Astrocyte (in vitro differentiated cells and primary cell): ENCODE measurements at regions not wholly inside any gene's neighbourhood (a gene's known extent, or its start where the extent isn't known, plus 50 kb on each side); places are given as distances from the start of the nearest gene placed in this dataset.

Source experiments
- EZH2 ChIP-seq: IDR thresholded peaks from 2 replicates; pipeline ENCODE4 v1.6.1; 2012; ENCODE audit warnings: mild to moderate bottlenecking, low read length, inconsistent platforms; ENCODE audit not compliant: insufficient read depth
- TF ChIP-seq, protein P1 (sequence below): IDR thresholded peaks from 2 replicates; pipeline ENCODE4 v1.5.1; 2011; ENCODE audit warnings: low read depth, mild to moderate bottlenecking, inconsistent platforms, low read length, moderate library complexity; ENCODE audit not compliant: insufficient read depth

DNA sequence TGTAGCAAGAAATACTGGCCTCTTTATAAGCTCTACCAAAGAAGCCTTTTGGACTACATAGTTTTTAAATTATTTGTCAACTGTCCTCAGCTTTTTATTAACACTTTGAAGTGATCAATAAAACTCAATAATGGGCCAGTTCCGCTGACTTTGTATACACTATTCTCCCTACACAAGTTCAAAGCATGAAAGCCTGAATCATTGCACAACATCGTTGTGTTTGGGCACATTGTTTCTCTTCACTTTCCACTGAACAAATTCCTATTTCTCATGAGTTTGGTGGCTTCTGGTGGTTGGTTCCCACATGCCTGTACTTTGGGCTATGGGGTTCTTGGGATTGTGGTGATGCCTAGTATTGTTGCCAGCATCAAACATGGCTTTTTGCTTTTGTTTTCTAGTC lies 561.8 kb upstream of the LRRN3 start:
- TF ChIP-seq, protein P1, sequence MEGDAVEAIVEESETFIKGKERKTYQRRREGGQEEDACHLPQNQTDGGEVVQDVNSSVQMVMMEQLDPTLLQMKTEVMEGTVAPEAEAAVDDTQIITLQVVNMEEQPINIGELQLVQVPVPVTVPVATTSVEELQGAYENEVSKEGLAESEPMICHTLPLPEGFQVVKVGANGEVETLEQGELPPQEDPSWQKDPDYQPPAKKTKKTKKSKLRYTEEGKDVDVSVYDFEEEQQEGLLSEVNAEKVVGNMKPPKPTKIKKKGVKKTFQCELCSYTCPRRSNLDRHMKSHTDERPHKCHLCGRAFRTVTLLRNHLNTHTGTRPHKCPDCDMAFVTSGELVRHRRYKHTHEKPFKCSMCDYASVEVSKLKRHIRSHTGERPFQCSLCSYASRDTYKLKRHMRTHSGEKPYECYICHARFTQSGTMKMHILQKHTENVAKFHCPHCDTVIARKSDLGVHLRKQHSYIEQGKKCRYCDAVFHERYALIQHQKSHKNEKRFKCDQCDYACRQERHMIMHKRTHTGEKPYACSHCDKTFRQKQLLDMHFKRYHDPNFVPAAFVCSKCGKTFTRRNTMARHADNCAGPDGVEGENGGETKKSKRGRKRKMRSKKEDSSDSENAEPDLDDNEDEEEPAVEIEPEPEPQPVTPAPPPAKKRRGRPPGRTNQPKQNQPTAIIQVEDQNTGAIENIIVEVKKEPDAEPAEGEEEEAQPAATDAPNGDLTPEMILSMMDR = no peak
- TF ChIP-seq EZH2 = no peak
